Endothelial cell of umbilical vein (primary cell): ENCODE measurements at regions not wholly inside any gene's neighbourhood (a gene's known extent, or its start where the extent isn't known, plus 50 kb on each side); places are given as distances from the start of the nearest gene placed in this dataset.

Experiments
- BruUV-seq: library from RNA; stranded (reverse); fragments of 400-500 nt; replicated peaks from 2 replicates; lab custom pipeline; 2021; lab: Mats Ljungman, UMichigan
- CTCF ChIA-PET: fragments of 300-600, 350-600 bp; sonication (Branson Sonifier 250); formaldehyde crosslinking; loops from one replicate; lab custom pipeline; 2021; ENCODE audit warnings: antibody characterized with exemption, inconsistent platforms; lab: Charles Lee
- POLR2A ChIA-PET: fragments of 300-600, 350-600 bp; sonication (Branson Sonifier 250); formaldehyde crosslinking; loops from one replicate; lab custom pipeline; 2021; ENCODE audit warnings: antibody characterized with exemption, inconsistent platforms; lab: Charles Lee
- DNase-seq: peaks from one replicate; pipeline ENCODE4 v3.0.0-alpha.2; 2011; ENCODE audit warnings: low read depth, low spot score
- FAIRE-seq: peaks from 2 replicates; lab custom pipeline; 2011; peaks lifted over from hg19 to GRCh38; lab: Jason Lieb, UNC
- H2AFZ ChIP-seq: 2 replicates; pipeline ENCODE4 v1.6.0; 2012; ENCODE audit warnings: low read depth, low read length, control low read depth, inconsistent platforms
- H3K27ac ChIP-seq: 2 replicates; pipeline ENCODE4 v1.5.1; 2011; ENCODE audit warnings: low read depth, mild to moderate bottlenecking, control low read depth, low read length, moderate library complexity; ENCODE audit not compliant: insufficient read depth
- H3K27me3 ChIP-seq, 2 experiments: 2 replicates each; pipeline versions ENCODE4 v1.6.0 to v1.6.1; 2011; ENCODE audit warnings: low read length in 2 of 2, mixed read lengths in 1 of 2; ENCODE audit not compliant: control insufficient read depth in 2 of 2, insufficient read depth in 2 of 2
- H3K36me3 ChIP-seq, 2 experiments: 2 replicates in 1 of 2; 3 replicates in 1 of 2; pipeline ENCODE4 v1.5.1; 2011; ENCODE audit warnings: low read length in 2 of 2, mild to moderate bottlenecking in 1 of 2, moderate library complexity in 1 of 2; ENCODE audit not compliant: control insufficient read depth in 2 of 2, insufficient read depth in 2 of 2; ENCODE audit errors: extremely low read depth in 1 of 2
- H3K4me1 ChIP-seq: 3 replicates; pipeline ENCODE4 v1.5.1; 2011; ENCODE audit warnings: mild to moderate bottlenecking, low read length; ENCODE audit not compliant: control insufficient read depth, insufficient read depth; ENCODE audit errors: extremely low read depth
- H3K4me2 ChIP-seq: 2 replicates; pipeline ENCODE4 v1.6.1; 2011; ENCODE audit warnings: low read length, control low read depth, mixed read lengths; ENCODE audit not compliant: insufficient read depth
- H3K4me3 ChIP-seq, 3 experiments: fragments of 200-600 bp in 1 of 3; sonication (generic), shearing (Covaris generic) in 1 of 3; replicated peaks in 1 of 3; 2 replicates each; pipeline ENCODE4 v1.5.1; 2011 to 2016; ENCODE audit warnings: control low read depth in 3 of 3, low read length in 3 of 3, mild to moderate bottlenecking in 2 of 3, inconsistent platforms in 1 of 3, low read depth in 1 of 3, moderate library complexity in 1 of 3; ENCODE audit not compliant: insufficient read depth in 1 of 3
- H3K79me2 ChIP-seq: 2 replicates; pipeline ENCODE4 v1.6.0; 2012; ENCODE audit warnings: low read length, inconsistent platforms; ENCODE audit not compliant: control insufficient read depth, insufficient read depth
- H3K9ac ChIP-seq: replicated peaks from 2 replicates; pipeline ENCODE3; 2011; ENCODE audit warnings: low read length, control low read depth; ENCODE audit not compliant: insufficient read depth; ENCODE audit errors: extremely low read depth
- H3K9me1 ChIP-seq: replicated peaks from 3 replicates; pipeline ENCODE4 v1.6.0; 2011; ENCODE audit warnings: mild to moderate bottlenecking, low read length; ENCODE audit not compliant: control insufficient read depth, insufficient read depth; ENCODE audit errors: extremely low read depth
- H3K9me3 ChIP-seq: replicated peaks from 2 replicates; pipeline ENCODE4 v1.5.1; 2012; ENCODE audit warnings: low read length, inconsistent platforms; ENCODE audit not compliant: control insufficient read depth, insufficient read depth
- H4K20me1 ChIP-seq: replicated peaks from 2 replicates; pipeline ENCODE3; 2011; ENCODE audit warnings: mild to moderate bottlenecking, low read length; ENCODE audit not compliant: control insufficient read depth, insufficient read depth; ENCODE audit errors: extremely low read depth
- CTCF ChIP-seq, 2 donors: IDR thresholded peaks; 1 replicate in 1 of 2; 2 replicates in 1 of 2; pipeline ENCODE4 v1.5.1; 2011; ENCODE audit warnings: low read length in 2 of 2, mild to moderate bottlenecking in 2 of 2, moderate library complexity in 2 of 2, control low read depth in 1 of 2, inconsistent platforms in 1 of 2, low read depth in 1 of 2; ENCODE audit not compliant: insufficient read depth in 1 of 2; ENCODE audit errors: extremely low read depth in 1 of 2
- EZH2 ChIP-seq: IDR thresholded peaks from 2 replicates; pipeline ENCODE4 v1.6.1; 2012; ENCODE audit warnings: borderline replicate concordance, low read depth, mild to moderate bottlenecking, moderate library complexity, low read length, inconsistent platforms; ENCODE audit not compliant: severe bottlenecking
- FOS ChIP-seq: IDR thresholded peaks from 2 replicates; pipeline ENCODE4 v1.6.1; 2011; ENCODE audit warnings: mild to moderate bottlenecking, low read length, moderate library complexity, borderline replicate concordance; ENCODE audit not compliant: insufficient read depth
- GATA2 ChIP-seq: IDR thresholded peaks from 2 replicates; pipeline ENCODE4 v1.7.0; 2011; ENCODE audit warnings: low read depth, mild to moderate bottlenecking, moderate library complexity, mixed read lengths, low read length; ENCODE audit not compliant: insufficient read length, insufficient read depth
- JUN ChIP-seq: IDR thresholded peaks from 2 replicates; pipeline ENCODE4 v1.6.1; 2011; ENCODE audit warnings: borderline replicate concordance, low read depth; ENCODE audit not compliant: insufficient read length, insufficient read depth
- MAX ChIP-seq: IDR thresholded peaks from 2 replicates; pipeline ENCODE4 v1.6.1; 2011; ENCODE audit not compliant: insufficient read depth, insufficient read length
- MYC ChIP-seq: IDR thresholded peaks from one replicate; pipeline ENCODE4 v1.6.1; 2011; ENCODE audit warnings: mild to moderate bottlenecking, low read depth, low read length
- POLR2A ChIP-seq: IDR thresholded peaks from 2 replicates; pipeline ENCODE4 v1.6.1; 2012; ENCODE audit warnings: low read depth, mild to moderate bottlenecking, control low read depth, low read length
- POLR2AphosphoS5 ChIP-seq: IDR thresholded peaks from 2 replicates; pipeline ENCODE4 v1.6.1; 2012; ENCODE audit warnings: low read depth, mild to moderate bottlenecking, control low read depth, low read length, moderate library complexity; ENCODE audit not compliant: insufficient read depth
- dilution Hi-C: fragments of 300-500 bp; cut with MboI; formaldehyde crosslinking; loops from one replicate; pipeline ENCODE4 v1.15.0; 2019; ENCODE audit warnings: low sequenced_read_pairs; ENCODE audit not compliant: extremely low pct_ligation_motif_present
- intact Hi-C: fragments of 100-400 bp; cut with micrococcal nuclease; formaldehyde crosslinking; loops from one replicate; pipeline ENCODE4 v1.10.0; 2022

- FAIRE-seq: no peak
- Histone ChIP-seq H3K27me3 (no peaks in the 10 kb centered on the region), H3K9me3 (no peaks in the 10 kb centered on the region), H3K9me1 (no peaks in the 10 kb centered on the region), H3K9ac (no peak overlapping the region), H3K4me1 (no peaks in the 10 kb centered on the region), H2AFZ (no peak overlapping the region), H3K4me2 (no peak overlapping the region), H3K79me2 (no peaks in the 10 kb centered on the region), H3K4me3 (no peak overlapping the region), H3K36me3 (no peaks in the 10 kb centered on the region), H4K20me1 (no peaks in the 10 kb centered on the region), H3K27ac (no peak overlapping the region)
- ChIA-PET POLR2A (no interaction called here), CTCF (no interaction called here)
- dilution Hi-C loops: no loop called here
- no peak for DNase-seq
- TF ChIP-seq MYC: no peak
- TF ChIP-seq POLR2A: no peak
- no peak for TF ChIP-seq EZH2
- TF ChIP-seq POLR2AphosphoS5: no peak
- TF ChIP-seq FOS: no peak
- TF ChIP-seq JUN: no peak
- TF ChIP-seq CTCF (IDR thresholded peaks at IDR 0.05; ENCODE audit: extremely low read depth in 1 of 2, insufficient read depth in 1 of 2, low read depth in 1 of 2, low read length in 2 of 2): no peak
- TF ChIP-seq GATA2: no peak
- no peak for TF ChIP-seq MAX
- intact Hi-C loops: no loop called here
- no TSS peak for BruUV-seq
Measured at GRCh38 chr1:5571861-5572401, 420.3 kb downstream of the NPHP4 start.
